Endothelial cell of umbilical vein (primary cell): ENCODE measurements at regions not wholly inside any gene's neighbourhood (a gene's known extent, or its start where the extent isn't known, plus 50 kb on each side); places are given as distances from the start of the nearest gene placed in this dataset.

Source experiments
- BruUV-seq: library from RNA; stranded (reverse); fragments of 400-500 nt; replicated peaks from 2 replicates; lab custom pipeline; 2021; lab: Mats Ljungman, UMichigan
- CTCF ChIA-PET: fragments of 300-600, 350-600 bp; sonication (Branson Sonifier 250); formaldehyde crosslinking; loops from one replicate; lab custom pipeline; 2021; ENCODE audit warnings: antibody characterized with exemption, inconsistent platforms; lab: Charles Lee
- POLR2A ChIA-PET: fragments of 300-600, 350-600 bp; sonication (Branson Sonifier 250); formaldehyde crosslinking; loops from one replicate; lab custom pipeline; 2021; ENCODE audit warnings: antibody characterized with exemption, inconsistent platforms; lab: Charles Lee
- DNase-seq: peaks from one replicate; pipeline ENCODE4 v3.0.0-alpha.2; 2011; ENCODE audit warnings: low read depth, low spot score
- FAIRE-seq: peaks from 2 replicates; lab custom pipeline; 2011; peaks lifted over from hg19 to GRCh38; lab: Jason Lieb, UNC
- H2AFZ ChIP-seq: 2 replicates; pipeline ENCODE4 v1.6.0; 2012; ENCODE audit warnings: low read depth, low read length, control low read depth, inconsistent platforms
- H3K27ac ChIP-seq: 2 replicates; pipeline ENCODE4 v1.5.1; 2011; ENCODE audit warnings: low read depth, mild to moderate bottlenecking, control low read depth, low read length, moderate library complexity; ENCODE audit not compliant: insufficient read depth
- H3K27me3 ChIP-seq, 2 experiments: 2 replicates each; pipeline versions ENCODE4 v1.6.0 to v1.6.1; 2011; ENCODE audit warnings: low read length in 2 of 2, mixed read lengths in 1 of 2; ENCODE audit not compliant: control insufficient read depth in 2 of 2, insufficient read depth in 2 of 2
- H3K36me3 ChIP-seq, 2 experiments: 2 replicates in 1 of 2; 3 replicates in 1 of 2; pipeline ENCODE4 v1.5.1; 2011; ENCODE audit warnings: low read length in 2 of 2, mild to moderate bottlenecking in 1 of 2, moderate library complexity in 1 of 2; ENCODE audit not compliant: control insufficient read depth in 2 of 2, insufficient read depth in 2 of 2; ENCODE audit errors: extremely low read depth in 1 of 2
- H3K4me1 ChIP-seq: 3 replicates; pipeline ENCODE4 v1.5.1; 2011; ENCODE audit warnings: mild to moderate bottlenecking, low read length; ENCODE audit not compliant: control insufficient read depth, insufficient read depth; ENCODE audit errors: extremely low read depth
- H3K4me2 ChIP-seq: 2 replicates; pipeline ENCODE4 v1.6.1; 2011; ENCODE audit warnings: low read length, control low read depth, mixed read lengths; ENCODE audit not compliant: insufficient read depth
- H3K4me3 ChIP-seq, 3 experiments: fragments of 200-600 bp in 1 of 3; sonication (generic), shearing (Covaris generic) in 1 of 3; replicated peaks in 1 of 3; 2 replicates each; pipeline ENCODE4 v1.5.1; 2011 to 2016; ENCODE audit warnings: control low read depth in 3 of 3, low read length in 3 of 3, mild to moderate bottlenecking in 2 of 3, inconsistent platforms in 1 of 3, low read depth in 1 of 3, moderate library complexity in 1 of 3; ENCODE audit not compliant: insufficient read depth in 1 of 3
- H3K79me2 ChIP-seq: 2 replicates; pipeline ENCODE4 v1.6.0; 2012; ENCODE audit warnings: low read length, inconsistent platforms; ENCODE audit not compliant: control insufficient read depth, insufficient read depth
- H3K9ac ChIP-seq: replicated peaks from 2 replicates; pipeline ENCODE3; 2011; ENCODE audit warnings: low read length, control low read depth; ENCODE audit not compliant: insufficient read depth; ENCODE audit errors: extremely low read depth
- H3K9me1 ChIP-seq: replicated peaks from 3 replicates; pipeline ENCODE4 v1.6.0; 2011; ENCODE audit warnings: mild to moderate bottlenecking, low read length; ENCODE audit not compliant: control insufficient read depth, insufficient read depth; ENCODE audit errors: extremely low read depth
- H3K9me3 ChIP-seq: replicated peaks from 2 replicates; pipeline ENCODE4 v1.5.1; 2012; ENCODE audit warnings: low read length, inconsistent platforms; ENCODE audit not compliant: control insufficient read depth, insufficient read depth
- H4K20me1 ChIP-seq: replicated peaks from 2 replicates; pipeline ENCODE3; 2011; ENCODE audit warnings: mild to moderate bottlenecking, low read length; ENCODE audit not compliant: control insufficient read depth, insufficient read depth; ENCODE audit errors: extremely low read depth
- EZH2 ChIP-seq: IDR thresholded peaks from 2 replicates; pipeline ENCODE4 v1.6.1; 2012; ENCODE audit warnings: borderline replicate concordance, low read depth, mild to moderate bottlenecking, moderate library complexity, low read length, inconsistent platforms; ENCODE audit not compliant: severe bottlenecking
- FOS ChIP-seq: IDR thresholded peaks from 2 replicates; pipeline ENCODE4 v1.6.1; 2011; ENCODE audit warnings: mild to moderate bottlenecking, low read length, moderate library complexity, borderline replicate concordance; ENCODE audit not compliant: insufficient read depth
- GATA2 ChIP-seq: IDR thresholded peaks from 2 replicates; pipeline ENCODE4 v1.7.0; 2011; ENCODE audit warnings: low read depth, mild to moderate bottlenecking, moderate library complexity, mixed read lengths, low read length; ENCODE audit not compliant: insufficient read length, insufficient read depth
- JUN ChIP-seq: IDR thresholded peaks from 2 replicates; pipeline ENCODE4 v1.6.1; 2011; ENCODE audit warnings: borderline replicate concordance, low read depth; ENCODE audit not compliant: insufficient read length, insufficient read depth
- MYC ChIP-seq: IDR thresholded peaks from one replicate; pipeline ENCODE4 v1.6.1; 2011; ENCODE audit warnings: mild to moderate bottlenecking, low read depth, low read length
- POLR2A ChIP-seq: IDR thresholded peaks from 2 replicates; pipeline ENCODE4 v1.6.1; 2012; ENCODE audit warnings: low read depth, mild to moderate bottlenecking, control low read depth, low read length
- POLR2AphosphoS5 ChIP-seq: IDR thresholded peaks from 2 replicates; pipeline ENCODE4 v1.6.1; 2012; ENCODE audit warnings: low read depth, mild to moderate bottlenecking, control low read depth, low read length, moderate library complexity; ENCODE audit not compliant: insufficient read depth
- dilution Hi-C: fragments of 300-500 bp; cut with MboI; formaldehyde crosslinking; loops from one replicate; pipeline ENCODE4 v1.15.0; 2019; ENCODE audit warnings: low sequenced_read_pairs; ENCODE audit not compliant: extremely low pct_ligation_motif_present
- intact Hi-C: fragments of 100-400 bp; cut with micrococcal nuclease; formaldehyde crosslinking; loops from one replicate; pipeline ENCODE4 v1.10.0; 2022
- TF ChIP-seq, protein P1 (sequence below), 2 donors: IDR thresholded peaks; 1 replicate in 1 of 2; 2 replicates in 1 of 2; pipeline ENCODE4 v1.5.1; 2011; ENCODE audit warnings: low read length in 2 of 2, mild to moderate bottlenecking in 2 of 2, moderate library complexity in 2 of 2, control low read depth in 1 of 2, inconsistent platforms in 1 of 2, low read depth in 1 of 2; ENCODE audit not compliant: insufficient read depth in 1 of 2; ENCODE audit errors: extremely low read depth in 1 of 2
- TF ChIP-seq, protein P2 (sequence below): IDR thresholded peaks from 2 replicates; pipeline ENCODE4 v1.6.1; 2011; ENCODE audit not compliant: insufficient read depth, insufficient read length

DNA sequence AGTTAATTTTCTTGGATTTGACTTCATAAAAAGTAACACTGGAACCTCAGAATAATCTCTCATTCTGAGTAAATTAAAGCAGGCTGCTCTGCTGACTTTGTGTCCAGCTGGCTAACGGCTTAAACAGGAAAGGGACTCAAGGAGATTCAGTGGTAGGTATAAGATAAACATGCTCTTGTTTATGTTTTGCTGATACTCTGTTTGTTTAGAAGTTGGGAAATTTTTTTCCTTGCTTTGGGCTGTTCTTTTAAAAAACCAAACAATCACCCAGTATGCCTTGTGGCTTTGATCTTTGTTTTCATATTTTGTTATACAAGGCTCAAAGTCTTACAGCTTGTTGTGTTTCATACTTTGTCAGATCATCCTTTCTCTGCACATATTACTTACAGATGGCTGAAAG is 237.6 kb upstream of the RIOK2 start:
- ChIA-PET CTCF (interaction anchor here (1.7 kb wide), 1 partner anchor 113 kb away, joined by 6 read pairs; no protein-coding TSS in a partner anchor), POLR2A (no interaction called here)
- Histone ChIP-seq H3K4me3 (no peak overlapping the region), H3K9me1 (no peaks in the 10 kb centered on the region), H3K9ac (no peak overlapping the region), H3K36me3 (no peaks in the 10 kb centered on the region), H2AFZ (no peak overlapping the region), H4K20me1 (no peaks in the 10 kb centered on the region), H3K4me1 (no peaks in the 10 kb centered on the region), H3K27ac (no peak overlapping the region), H3K79me2 (no peaks in the 10 kb centered on the region), H3K4me2 (no peak overlapping the region), H3K9me3 (no peaks in the 10 kb centered on the region), H3K27me3 (no peaks in the 10 kb centered on the region)
- no peak for DNase-seq
- FAIRE-seq, result no peak
- dilution Hi-C loops (no loop called here), intact Hi-C loops (loop anchor here (10.0 kb wide), 1 partner anchor 1194 kb away; no protein-coding TSS in a partner anchor)
- TF ChIP-seq MYC (no peak), GATA2 (no peak), POLR2AphosphoS5 (no peak), JUN (no peak), EZH2 (no peak), FOS (no peak), POLR2A (no peak)
- TF ChIP-seq, protein P1, sequence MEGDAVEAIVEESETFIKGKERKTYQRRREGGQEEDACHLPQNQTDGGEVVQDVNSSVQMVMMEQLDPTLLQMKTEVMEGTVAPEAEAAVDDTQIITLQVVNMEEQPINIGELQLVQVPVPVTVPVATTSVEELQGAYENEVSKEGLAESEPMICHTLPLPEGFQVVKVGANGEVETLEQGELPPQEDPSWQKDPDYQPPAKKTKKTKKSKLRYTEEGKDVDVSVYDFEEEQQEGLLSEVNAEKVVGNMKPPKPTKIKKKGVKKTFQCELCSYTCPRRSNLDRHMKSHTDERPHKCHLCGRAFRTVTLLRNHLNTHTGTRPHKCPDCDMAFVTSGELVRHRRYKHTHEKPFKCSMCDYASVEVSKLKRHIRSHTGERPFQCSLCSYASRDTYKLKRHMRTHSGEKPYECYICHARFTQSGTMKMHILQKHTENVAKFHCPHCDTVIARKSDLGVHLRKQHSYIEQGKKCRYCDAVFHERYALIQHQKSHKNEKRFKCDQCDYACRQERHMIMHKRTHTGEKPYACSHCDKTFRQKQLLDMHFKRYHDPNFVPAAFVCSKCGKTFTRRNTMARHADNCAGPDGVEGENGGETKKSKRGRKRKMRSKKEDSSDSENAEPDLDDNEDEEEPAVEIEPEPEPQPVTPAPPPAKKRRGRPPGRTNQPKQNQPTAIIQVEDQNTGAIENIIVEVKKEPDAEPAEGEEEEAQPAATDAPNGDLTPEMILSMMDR (IDR thresholded peaks at IDR 0.05; ENCODE audit: extremely low read depth in 1 of 2, insufficient read depth in 1 of 2, low read depth in 1 of 2, low read length in 2 of 2), result no peak
- TF ChIP-seq, protein P2, sequence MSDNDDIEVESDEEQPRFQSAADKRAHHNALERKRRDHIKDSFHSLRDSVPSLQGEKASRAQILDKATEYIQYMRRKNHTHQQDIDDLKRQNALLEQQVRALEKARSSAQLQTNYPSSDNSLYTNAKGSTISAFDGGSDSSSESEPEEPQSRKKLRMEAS, result no peak
- no TSS peak for BruUV-seq
